Dermis microvascular lymphatic vessel endothelial cell (primary cell): ENCODE measurements at regions not wholly inside any gene's neighbourhood (a gene's known extent, or its start where the extent isn't known, plus 50 kb on each side); places are given as distances from the start of the nearest gene placed in this dataset.

Experiments
- DNase-seq, 2 donors: peaks; one replicate each; pipeline versions ENCODE4 v3.0.0 to v3.0.0-alpha.2; 2010; ENCODE audit warnings: low read depth in 2 of 2

GRCh38 chr6:170034294-170034693 lies 256.6 kb downstream of the DLL1 start:
- no peak for DNase-seq

DNA sequence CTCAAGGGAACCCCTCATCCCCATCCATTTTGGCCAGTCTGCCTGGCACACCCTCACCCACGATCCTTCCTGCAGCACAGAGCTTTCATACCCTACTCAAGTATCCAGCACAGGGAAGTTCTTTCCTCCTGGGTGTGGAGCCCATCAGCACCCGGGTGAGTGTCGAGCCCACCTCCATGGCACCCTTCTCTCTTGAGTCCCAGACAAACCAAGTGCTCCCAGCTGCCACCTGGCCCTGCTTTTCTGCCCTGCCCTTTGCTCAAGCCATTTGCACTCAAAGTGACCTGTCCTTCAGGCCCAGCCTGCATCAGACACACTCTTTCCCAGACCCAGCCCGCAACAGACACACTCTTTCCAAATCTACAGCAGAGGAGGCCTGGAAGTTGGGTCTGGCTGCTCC lies 257.2 kb downstream of the DLL1 start:
- DNase-seq: no peak

DNA sequence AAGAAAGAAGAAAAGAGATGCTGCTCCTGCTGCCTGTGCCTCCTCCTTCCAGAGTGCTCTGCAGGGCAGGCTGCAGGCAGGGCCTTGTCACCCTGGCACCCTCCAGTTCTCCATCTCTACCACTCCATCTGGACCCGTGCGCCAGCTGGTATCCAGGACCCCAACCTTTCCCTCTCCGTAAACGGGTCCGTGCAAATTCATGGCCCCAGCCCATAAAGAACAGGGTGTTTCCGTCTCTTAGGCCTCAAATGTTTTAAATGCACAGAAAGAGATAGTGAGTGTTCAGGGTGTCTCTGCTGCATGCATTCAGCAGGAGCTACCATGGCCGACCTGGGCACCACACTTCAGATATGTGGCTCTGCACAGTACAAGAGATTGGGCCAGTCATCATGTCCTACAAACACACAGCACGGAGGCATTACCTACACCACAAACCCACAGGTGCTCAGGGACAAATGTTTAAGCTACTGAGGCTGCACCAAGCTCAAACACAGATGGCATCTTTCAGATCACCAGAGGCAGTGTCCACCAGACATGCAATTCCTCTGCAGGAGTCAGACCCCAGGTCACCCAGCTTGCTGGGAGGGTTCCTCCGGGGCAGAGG lies 258.1 kb downstream of the DLL1 start:
- DNase-seq: no peak

- DNase-seq: no peak
Measured at GRCh38 chr6:170032197-170032596, 258.7 kb downstream of the DLL1 start.

GRCh38 chr6:170031684-170032121 lies 259.2 kb downstream of the DLL1 start:
- DNase-seq: no peak

DNA sequence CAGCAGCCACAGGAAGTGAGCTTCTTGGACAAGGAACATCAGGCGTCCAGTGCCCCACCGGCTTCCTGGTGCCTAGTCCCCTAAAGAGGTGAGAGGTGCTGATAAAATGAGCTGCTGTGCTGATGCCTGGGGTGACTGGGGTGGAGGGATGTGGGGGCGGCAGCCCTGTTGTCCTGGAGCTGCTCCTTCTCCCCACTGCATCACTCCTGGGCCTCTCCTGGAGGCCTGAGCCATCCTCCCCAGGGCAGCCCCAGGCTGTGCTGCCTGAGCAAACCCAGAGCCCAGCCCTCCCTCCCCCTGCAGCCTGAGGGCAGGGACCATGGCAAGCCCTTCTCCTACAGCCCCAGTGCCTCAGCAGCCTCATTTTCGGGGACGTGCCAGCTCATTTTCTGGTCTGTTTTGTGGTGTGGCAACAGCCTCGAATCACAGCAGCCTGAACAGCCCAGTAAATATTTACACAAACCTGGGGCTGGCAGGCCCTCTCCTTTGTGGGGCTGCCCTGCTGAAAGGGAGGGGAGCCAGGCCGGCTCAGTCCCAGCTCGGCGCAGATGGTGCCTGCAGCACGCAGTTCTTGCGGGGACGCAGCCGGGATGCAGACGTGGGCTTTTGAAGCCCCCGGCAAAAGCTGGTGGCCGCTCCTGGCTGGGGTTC lies 259.9 kb downstream of the DLL1 start:
- no peak for DNase-seq

- DNase-seq: no peak
Measured at GRCh38 chr6:170030284-170030815, 260.5 kb downstream of the DLL1 start.

DNA sequence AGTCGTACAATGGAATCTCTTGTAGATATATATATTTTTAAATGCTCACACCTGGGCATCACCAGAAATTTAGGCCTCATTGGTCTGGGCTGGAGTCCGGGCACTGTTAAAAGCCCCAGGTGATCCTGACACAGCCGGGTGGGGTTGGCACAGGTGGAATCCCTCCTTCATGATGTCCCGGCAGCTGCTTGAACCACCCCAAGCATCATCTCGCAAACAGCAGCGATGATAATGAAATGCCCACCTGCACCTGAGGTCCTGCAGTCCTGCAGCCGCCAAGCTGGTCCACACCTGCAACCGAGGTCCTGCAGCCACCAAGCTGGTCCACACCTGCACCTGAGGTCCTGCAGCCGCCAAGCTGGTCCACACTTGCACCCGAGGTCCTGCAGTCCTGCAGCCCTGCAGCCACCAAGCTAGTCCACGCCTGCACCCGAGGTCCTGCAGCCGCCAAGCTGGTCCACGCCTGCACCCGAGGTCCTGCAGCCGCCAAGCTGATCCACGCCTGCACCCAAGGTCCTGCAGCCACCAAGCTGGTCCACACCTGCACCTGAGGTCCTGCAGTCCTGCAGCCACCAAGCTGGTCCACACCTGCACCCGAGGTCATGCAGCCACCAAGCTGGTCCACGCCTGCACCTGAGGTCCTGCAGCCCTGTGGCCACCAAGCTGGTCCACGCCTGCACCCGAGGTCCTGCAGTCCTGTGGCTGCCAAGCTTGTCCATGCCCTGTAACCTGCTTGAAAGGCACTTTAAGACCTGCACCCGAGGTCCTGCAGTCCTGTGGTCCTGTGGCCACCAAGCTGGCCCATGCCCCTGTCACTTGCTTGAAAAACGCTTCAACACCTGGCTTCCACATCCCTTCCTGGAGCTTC lies 261.2 kb downstream of the DLL1 start:
- DNase-seq: no peak

- DNase-seq: no peak
Measured at GRCh38 chr6:170028629-170029345, 262.1 kb downstream of the DLL1 start.

DNA sequence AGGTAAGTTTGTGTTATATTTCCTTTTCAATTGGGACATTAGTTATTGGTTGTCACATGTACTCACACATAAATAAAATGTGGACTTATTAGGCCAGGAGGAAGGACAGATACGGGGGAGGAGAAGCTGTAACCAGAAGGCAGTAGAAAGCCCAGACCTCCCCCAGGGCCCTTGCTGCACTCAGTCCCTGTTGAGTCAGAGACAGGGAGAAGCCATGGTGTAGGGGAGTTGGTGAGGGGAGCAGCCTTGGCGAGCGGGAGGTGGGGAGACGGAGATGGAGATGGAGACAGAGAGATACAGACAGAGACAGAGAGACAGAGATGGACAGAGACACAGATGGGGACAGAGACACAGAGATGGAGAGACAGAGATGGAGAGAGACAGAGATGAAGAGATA lies 263.2 kb downstream of the DLL1 start:
- DNase-seq: no peak

DNA sequence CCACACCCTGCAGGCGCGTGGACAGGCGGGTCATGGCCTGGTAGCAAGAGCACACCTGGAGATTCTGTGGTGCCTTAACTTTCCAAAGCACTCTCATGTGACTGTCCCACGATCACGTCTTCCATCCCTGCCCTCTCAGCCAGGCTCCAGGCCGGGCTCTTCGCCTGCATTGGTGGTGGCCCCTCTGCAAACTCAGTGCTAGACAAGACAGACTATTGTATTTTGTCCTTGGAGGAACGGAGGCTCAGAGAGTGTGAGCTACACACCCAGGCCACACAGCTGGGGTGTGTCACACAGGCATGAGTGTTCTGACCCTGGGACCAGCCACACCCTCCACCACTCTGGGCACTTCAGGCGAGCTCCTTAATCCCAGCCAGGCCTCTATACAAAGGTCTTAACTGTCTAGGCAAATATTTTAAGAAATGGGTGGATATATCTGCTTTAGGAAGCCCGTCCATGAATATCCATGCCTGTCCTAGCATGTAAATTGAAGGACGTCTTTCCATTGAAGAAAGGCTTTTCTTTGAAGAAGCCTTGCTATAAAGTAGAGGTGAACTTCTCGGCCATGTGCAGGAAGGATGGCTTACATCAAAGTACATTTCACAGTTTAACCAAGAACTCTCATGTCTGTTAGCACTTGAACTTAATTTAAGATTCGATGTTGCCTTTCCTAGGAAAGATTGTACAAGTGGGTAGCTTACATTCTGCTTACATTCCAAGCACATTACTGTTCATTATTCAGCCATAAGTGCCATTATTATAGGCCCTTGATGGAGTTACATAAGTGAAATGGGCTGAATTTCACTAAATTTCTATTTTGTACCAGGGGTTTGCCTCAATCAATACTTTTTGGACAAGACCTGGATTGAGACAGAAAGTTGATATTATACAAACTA lies 263.9 kb downstream of the DLL1 start:
- no peak for DNase-seq

DNA sequence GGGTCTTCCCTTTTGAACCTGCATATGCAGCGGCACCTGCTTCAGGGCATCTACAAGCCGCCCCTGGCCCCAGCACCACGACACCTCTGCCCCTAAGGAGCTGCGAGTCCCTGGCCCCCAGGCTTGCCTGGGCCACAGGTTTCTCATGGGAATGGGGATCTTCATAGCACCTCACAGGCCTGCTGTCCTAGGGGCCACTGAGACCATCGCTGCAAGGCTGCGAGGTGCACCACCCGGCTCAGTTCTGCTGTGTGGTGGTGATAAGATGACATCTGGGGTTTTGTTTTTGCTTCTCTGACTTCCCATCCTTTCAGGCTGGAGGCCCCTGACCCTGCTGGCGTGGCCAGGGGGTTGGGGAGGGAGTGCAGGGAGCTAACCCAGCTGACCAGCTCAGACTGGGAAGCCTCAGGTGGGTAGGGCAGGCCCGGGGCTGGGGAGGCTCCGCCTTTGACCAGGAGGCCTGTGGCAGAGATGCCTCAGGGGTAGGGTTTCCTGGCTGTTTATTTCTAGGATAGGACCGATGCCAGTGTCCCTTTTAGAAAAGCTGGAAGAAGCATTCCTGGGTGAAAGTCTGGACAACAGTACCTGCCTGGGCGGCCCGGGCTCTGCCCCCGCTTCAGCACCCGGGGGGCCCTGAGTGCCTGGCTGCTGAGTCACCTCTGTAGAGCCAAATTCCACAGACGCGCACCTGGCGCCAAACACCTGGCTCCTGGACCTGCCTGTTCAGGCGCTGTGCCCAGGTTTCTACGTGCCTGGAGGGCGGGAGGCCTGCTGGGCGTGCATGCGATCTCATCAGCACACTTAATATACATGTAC lies 264.7 kb downstream of the DLL1 start:
- no peak for DNase-seq

DNA sequence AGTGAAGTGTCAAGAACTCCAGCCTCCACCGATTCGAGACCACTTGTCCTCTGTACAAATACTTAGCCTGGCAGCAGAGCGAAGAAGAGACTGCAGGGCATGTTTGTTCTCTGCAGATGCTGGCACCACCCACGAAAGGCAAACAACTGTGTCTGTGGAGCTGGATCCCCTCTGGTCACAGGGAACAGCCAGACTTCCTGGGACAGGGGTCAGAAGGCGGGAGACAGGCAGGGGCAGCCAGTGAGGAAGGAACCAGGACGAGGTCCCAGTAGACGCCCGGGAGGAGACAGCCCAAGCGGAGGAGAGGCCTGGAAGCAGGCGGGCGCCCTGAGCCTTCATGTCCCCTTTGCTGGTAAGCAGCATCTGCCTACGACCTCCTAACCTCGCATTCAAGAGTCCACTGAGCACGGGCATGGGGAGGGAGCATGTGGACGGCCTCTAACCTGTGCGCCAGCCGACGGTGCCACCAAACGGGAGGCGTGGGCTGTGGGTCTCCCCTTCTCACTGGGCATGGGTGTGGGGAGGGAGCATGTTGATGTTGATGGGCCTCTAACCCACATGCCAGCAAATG lies 265.5 kb downstream of the DLL1 start:
- no peak for DNase-seq

DNA sequence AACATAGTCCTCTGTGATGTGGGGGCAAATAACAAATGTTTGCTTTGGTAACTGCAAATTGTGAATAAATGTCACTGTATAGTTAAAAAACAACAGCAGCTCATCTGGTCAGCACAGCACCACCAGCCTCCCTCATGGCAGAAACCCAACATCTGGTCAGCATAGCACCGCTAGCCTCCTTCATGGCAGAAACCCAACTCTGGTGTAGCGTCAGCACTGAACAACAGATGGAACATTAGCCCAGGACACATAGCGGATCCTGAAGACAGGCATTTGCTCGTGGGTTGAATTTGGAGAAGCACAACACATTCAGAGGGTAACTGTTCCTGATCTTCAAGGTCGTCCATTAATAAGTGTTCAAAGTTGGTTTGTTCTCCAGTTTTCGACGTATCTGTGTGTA lies 265.9 kb downstream of the DLL1 start:
- DNase-seq: no peak

GRCh38 chr6:170023620-170024521 lies 267.0 kb downstream of the DLL1 start:
- DNase-seq: no peak

DNA sequence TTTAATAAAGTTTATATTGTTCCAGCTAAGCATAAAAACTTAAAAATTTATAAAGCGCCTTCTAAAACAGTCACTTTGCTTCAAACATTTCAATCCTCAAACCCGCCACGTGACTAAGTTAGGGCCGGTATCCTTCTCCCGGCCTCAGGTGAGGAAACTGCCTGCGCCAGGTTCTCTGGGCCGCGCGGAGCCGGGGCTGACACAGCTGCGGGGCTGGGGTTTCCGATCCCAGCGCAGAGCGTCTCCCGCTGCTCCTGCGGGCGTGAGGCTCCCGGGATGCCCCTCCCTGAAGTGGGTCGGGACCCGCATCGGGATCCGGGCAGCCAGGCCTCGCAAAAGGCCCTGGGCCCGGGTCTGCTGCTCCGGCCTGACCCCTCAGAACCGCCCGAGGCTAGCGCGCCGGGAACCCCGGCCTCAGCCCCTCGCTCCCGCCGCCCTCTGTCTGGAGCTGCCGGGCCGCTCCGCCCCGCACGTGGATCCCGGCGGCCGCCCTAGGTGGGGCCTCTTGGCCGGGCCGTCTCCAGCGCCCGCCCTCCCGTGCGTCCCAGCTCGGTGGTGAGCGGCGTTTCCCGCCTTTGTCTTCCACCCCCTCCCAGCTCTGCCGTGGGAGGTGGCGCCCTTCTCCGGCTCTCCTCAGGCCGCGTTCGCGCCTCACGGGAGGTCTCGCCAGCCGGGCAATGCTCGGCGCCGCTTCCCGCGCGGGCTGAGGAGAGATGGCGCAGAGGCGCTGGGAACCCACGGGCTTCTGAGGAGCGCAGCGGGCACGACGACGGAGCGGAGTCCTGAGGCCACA lies 267.9 kb downstream of the DLL1 start:
- DNase-seq: no peak

GRCh38 chr6:170022291-170022722 lies 268.6 kb downstream of the DLL1 start:
- DNase-seq: no peak

DNA sequence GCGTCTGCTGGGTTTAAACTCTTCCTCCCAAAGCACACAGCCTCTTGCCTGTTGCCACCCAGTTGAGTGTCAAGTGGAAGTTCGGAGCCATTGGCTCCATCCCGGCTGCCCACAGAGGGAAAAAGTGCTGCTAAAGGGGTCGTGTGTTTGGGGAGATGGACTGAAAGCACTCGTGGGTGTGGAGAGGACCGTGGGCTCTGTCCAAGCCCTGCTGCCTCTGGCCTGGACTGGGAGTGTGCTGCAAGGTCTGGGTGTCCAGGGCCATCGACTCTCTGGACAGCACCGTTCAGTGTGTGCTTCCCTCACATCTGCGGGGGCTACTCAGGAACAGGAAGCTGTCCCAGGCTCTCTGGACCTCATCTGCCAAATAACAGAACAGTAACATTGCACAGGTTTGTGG lies 269.3 kb downstream of the DLL1 start:
- DNase-seq: no peak
